PC-9 (cell line): ENCODE measurements at regions not wholly inside any gene's neighbourhood (a gene's known extent, or its start where the extent isn't known, plus 50 kb on each side); places are given as distances from the start of the nearest gene placed in this dataset.

Source experiments
- BruUV-seq: library from RNA; stranded (reverse); fragments of 400-500 nt; replicated peaks from 2 replicates; lab custom pipeline; 2021; lab: Mats Ljungman, UMichigan
- CTCF ChIA-PET: fragments of 300-600 bp; sonication (Branson Sonifier 250); formaldehyde crosslinking; loops from one replicate; lab custom pipeline; 2022; ENCODE audit warnings: antibody characterized with exemption; lab: Charles Lee
- POLR2A ChIA-PET: fragments of 300-600 bp; sonication (Branson Sonifier 250); formaldehyde crosslinking; loops from one replicate; lab custom pipeline; 2022; ENCODE audit warnings: antibody characterized with exemption; ENCODE audit not compliant: unreplicated experiment; lab: Charles Lee
- DNase-seq, 2 experiments: peaks; one replicate each; pipeline versions ENCODE4 v3.0.0 to v3.0.0-alpha.2; 2015 to 2022; ENCODE audit warnings: mixed read lengths in 1 of 2
- H2AFZ ChIP-seq: fragments of 200-600 bp; sonication (generic); 2 replicates; pipeline ENCODE4 v1.8.1; 2017; ENCODE audit warnings: antibody characterized with exemption
- H3F3A ChIP-seq: fragments of 200-600 bp; sonication (generic); 2 replicates; pipeline ENCODE4 v1.8.1; 2017; ENCODE audit warnings: antibody characterized with exemption, mild to moderate bottlenecking, low read depth; ENCODE audit not compliant: insufficient read depth
- H3K27ac ChIP-seq: fragments of 200-600 bp; sonication (generic); 2 replicates; pipeline ENCODE4 v1.6.1; 2016; ENCODE audit warnings: mixed run types
- H3K27me3 ChIP-seq: fragments of 200-600 bp; sonication (generic); 2 replicates; pipeline ENCODE4 v1.6.1; 2016; ENCODE audit warnings: low read depth, mixed run types; ENCODE audit not compliant: insufficient read depth
- H3K36me3 ChIP-seq: fragments of 200-600 bp; sonication (generic); 2 replicates; pipeline ENCODE4 v1.6.1; 2016; ENCODE audit warnings: low read depth, mixed run types
- H3K4me1 ChIP-seq: fragments of 200-600 bp; sonication (generic); replicated peaks from 2 replicates; pipeline ENCODE4 v1.6.1; 2016; ENCODE audit warnings: mixed run types; ENCODE audit not compliant: insufficient read depth
- H3K4me2 ChIP-seq: fragments of 200-600 bp; sonication (generic); 2 replicates; pipeline ENCODE4 v1.6.1; 2017; ENCODE audit warnings: mixed run types
- H3K4me3 ChIP-seq: fragments of 200-600 bp; sonication (generic); 2 replicates; pipeline ENCODE4 v1.6.1; 2016; ENCODE audit warnings: mixed run types
- H3K79me2 ChIP-seq: fragments of 200-600 bp; sonication (generic); 2 replicates; pipeline ENCODE4 v1.6.1; 2017; ENCODE audit warnings: low read depth, mixed run types
- H3K9me2 ChIP-seq: fragments of 200-600 bp; sonication (generic); 2 replicates; pipeline ENCODE4 v1.8.1; 2017; ENCODE audit warnings: mild to moderate bottlenecking; ENCODE audit not compliant: insufficient read depth
- H3K9me3 ChIP-seq: fragments of 200-600 bp; sonication (generic); 2 replicates; pipeline ENCODE4 v1.8.1; 2016; ENCODE audit warnings: low read depth; ENCODE audit not compliant: insufficient read depth
- H4K20me1 ChIP-seq: fragments of 200-600 bp; sonication (generic); 2 replicates; pipeline ENCODE4 v1.8.1; 2017; ENCODE audit not compliant: insufficient read depth
- EZH2 ChIP-seq: fragments of 200-600 bp; sonication (generic); IDR thresholded peaks from 2 replicates; pipeline ENCODE4 v1.8.0; 2017; ENCODE audit warnings: antibody characterized with exemption, low read depth
- intact Hi-C: fragments of 100-400 bp; cut with micrococcal nuclease; formaldehyde crosslinking; loops from one replicate; pipeline ENCODE4 v1.10.0; 2022; ENCODE audit not compliant: unreplicated experiment
- TF ChIP-seq, protein P1 (sequence below): fragments of 200-600 bp; sonication (generic); conservative IDR thresholded peaks from 2 replicates; pipeline ENCODE4 v1.6.1; 2017; ENCODE audit warnings: mixed run types, antibody characterized with exemption, mild to moderate bottlenecking, moderate library complexity

DNA sequence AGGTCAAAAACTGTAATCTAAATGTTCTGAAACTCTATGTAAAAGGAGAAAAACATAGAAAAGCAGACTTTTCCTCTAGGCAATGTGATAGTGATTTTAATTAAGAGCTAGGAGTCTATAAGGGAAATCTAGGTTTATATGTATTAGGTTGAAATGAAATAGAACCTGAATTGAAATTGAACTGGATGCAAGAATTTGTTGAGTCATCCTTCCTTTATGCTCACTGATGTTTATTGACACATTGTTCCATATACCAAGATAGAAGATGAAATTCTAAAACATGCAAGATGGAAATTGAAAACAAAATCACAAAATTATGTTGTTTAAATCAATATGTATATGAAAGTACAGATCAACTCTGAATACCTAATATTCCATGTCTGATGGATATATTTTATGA, 170.4 kb upstream of the FLRT2 start:
- no peak overlapping the region for H2AFZ ChIP-seq
- H3K4me1 ChIP-seq = no peaks in the 10 kb centered on the region
- TF ChIP-seq, protein P1, sequence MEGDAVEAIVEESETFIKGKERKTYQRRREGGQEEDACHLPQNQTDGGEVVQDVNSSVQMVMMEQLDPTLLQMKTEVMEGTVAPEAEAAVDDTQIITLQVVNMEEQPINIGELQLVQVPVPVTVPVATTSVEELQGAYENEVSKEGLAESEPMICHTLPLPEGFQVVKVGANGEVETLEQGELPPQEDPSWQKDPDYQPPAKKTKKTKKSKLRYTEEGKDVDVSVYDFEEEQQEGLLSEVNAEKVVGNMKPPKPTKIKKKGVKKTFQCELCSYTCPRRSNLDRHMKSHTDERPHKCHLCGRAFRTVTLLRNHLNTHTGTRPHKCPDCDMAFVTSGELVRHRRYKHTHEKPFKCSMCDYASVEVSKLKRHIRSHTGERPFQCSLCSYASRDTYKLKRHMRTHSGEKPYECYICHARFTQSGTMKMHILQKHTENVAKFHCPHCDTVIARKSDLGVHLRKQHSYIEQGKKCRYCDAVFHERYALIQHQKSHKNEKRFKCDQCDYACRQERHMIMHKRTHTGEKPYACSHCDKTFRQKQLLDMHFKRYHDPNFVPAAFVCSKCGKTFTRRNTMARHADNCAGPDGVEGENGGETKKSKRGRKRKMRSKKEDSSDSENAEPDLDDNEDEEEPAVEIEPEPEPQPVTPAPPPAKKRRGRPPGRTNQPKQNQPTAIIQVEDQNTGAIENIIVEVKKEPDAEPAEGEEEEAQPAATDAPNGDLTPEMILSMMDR = no peak
- TF ChIP-seq EZH2 = no peak
- ChIA-PET CTCF (no interaction called here), POLR2A (no interaction called here)
- H3K4me3 ChIP-seq = no peak overlapping the region
- H3K9me3 ChIP-seq = no peaks in the 10 kb centered on the region
- no TSS peak for BruUV-seq
- no peaks in the 10 kb centered on the region for H3K9me2 ChIP-seq
- intact Hi-C loops = no loop called here
- DNase-seq = no peak
- H3K27me3 ChIP-seq = no peaks in the 10 kb centered on the region
- H3F3A ChIP-seq = no peaks in the 10 kb centered on the region
- H4K20me1 ChIP-seq = no peaks in the 10 kb centered on the region
- no peak overlapping the region for H3K4me2 ChIP-seq
- H3K27ac ChIP-seq = no peak overlapping the region
- no peaks in the 10 kb centered on the region for H3K79me2 ChIP-seq
- no peaks in the 10 kb centered on the region for H3K36me3 ChIP-seq

DNA sequence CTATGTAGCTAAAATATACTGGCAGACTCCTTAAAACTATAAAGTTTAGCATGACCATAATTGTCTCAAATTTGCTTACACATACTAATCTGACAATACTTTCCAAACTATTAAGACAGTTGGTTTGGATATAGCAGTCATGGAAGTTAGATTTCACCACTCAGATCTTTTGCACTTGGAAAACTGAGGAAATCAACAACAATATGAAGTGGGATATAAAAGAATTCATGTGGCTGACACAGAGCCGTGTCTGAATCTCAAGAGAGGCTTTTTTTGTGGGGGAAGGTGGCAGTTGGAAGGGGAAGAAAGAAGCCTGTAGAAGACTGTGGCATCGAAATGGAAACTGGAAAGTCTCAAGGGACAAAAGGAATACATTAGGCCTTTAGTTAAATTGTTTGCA, 166.6 kb upstream of the FLRT2 start:
- Histone ChIP-seq H3K9me2 (no peaks in the 10 kb centered on the region), H3K4me2 (no peak overlapping the region), H3K9me3 (no peaks in the 10 kb centered on the region), H3K27me3 (no peaks in the 10 kb centered on the region), H3K36me3 (no peaks in the 10 kb centered on the region), H3F3A (no peaks in the 10 kb centered on the region), H3K27ac (no peak overlapping the region), H2AFZ (no peak overlapping the region), H4K20me1 (no peaks in the 10 kb centered on the region), H3K4me3 (no peak overlapping the region), H3K4me1 (no peaks in the 10 kb centered on the region), H3K79me2 (no peaks in the 10 kb centered on the region)
- CTCF ChIA-PET = no interaction called here
- TF ChIP-seq, protein P1 = no peak
- TF ChIP-seq EZH2 = no peak
- POLR2A ChIA-PET = no interaction called here
- DNase-seq = no peak
- intact Hi-C loops = no loop called here
- BruUV-seq = no TSS peak

DNA sequence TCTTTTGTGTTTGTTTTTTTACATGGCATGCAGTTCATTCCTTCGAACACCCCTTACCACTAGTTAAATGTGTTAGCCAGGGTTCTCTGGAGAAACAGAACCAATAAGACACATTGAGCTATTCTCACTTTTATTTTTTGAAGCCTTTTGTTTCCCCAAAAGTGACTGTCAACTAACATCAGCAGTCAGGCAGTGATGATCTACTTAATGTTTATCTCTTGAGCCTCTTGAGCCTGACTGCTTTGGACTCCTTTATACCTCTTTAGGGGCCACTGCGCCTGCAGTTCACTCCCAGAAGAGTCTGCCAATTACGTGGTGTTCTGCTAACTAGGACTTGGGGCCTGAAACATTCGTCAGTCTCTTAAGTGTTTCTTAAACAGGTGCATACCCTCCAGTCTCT, 163.7 kb upstream of the FLRT2 start:
- H3K4me1 ChIP-seq = no peaks in the 10 kb centered on the region
- intact Hi-C loops = no loop called here
- CTCF ChIA-PET = no interaction called here

More for the DNA sequence above, 163.7 kb upstream of the FLRT2 start:
- Histone ChIP-seq H4K20me1 (no peaks in the 10 kb centered on the region), H2AFZ (no peak overlapping the region), H3K27ac (no peak overlapping the region), H3K27me3 (no peaks in the 10 kb centered on the region), H3K9me3 (no peaks in the 10 kb centered on the region), H3K4me2 (no peak overlapping the region), H3K9me2 (no peaks in the 10 kb centered on the region), H3K79me2 (no peaks in the 10 kb centered on the region), H3F3A (no peaks in the 10 kb centered on the region), H3K4me3 (no peak overlapping the region), H3K36me3 (no peaks in the 10 kb centered on the region)
- POLR2A ChIA-PET = no interaction called here
- TF ChIP-seq, protein P1 = no peak
- no peak for TF ChIP-seq EZH2
- DNase-seq = no peak
- BruUV-seq = no TSS peak
